ENCODE measurements at regions not wholly inside any gene's neighbourhood (a gene's known extent, or its start where the extent isn't known, plus 50 kb on each side); places are given as distances from the start of the nearest gene placed in this dataset.

DNA sequence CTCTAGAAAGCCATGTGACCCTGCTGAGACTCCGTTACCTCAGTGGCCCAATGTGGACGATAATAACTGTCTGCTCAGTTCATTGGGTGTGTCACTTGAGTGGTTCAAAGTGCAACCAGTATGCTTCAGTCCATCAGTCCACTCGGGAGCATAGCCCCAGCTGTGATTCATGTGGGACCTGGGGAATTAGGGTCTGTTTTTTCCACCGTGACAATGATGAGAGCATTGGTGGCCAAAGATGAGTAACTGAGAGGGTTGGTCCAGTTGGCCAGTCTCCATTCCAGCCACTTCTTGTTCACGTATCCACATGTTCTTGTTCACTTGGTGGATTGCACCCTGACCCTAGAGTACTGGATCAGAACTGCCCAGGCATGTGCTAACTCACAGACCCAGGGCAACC lies 403.6 kb downstream of the CD83 start:
- TF ChIP-seq, protein P1, sequence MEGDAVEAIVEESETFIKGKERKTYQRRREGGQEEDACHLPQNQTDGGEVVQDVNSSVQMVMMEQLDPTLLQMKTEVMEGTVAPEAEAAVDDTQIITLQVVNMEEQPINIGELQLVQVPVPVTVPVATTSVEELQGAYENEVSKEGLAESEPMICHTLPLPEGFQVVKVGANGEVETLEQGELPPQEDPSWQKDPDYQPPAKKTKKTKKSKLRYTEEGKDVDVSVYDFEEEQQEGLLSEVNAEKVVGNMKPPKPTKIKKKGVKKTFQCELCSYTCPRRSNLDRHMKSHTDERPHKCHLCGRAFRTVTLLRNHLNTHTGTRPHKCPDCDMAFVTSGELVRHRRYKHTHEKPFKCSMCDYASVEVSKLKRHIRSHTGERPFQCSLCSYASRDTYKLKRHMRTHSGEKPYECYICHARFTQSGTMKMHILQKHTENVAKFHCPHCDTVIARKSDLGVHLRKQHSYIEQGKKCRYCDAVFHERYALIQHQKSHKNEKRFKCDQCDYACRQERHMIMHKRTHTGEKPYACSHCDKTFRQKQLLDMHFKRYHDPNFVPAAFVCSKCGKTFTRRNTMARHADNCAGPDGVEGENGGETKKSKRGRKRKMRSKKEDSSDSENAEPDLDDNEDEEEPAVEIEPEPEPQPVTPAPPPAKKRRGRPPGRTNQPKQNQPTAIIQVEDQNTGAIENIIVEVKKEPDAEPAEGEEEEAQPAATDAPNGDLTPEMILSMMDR (IDR thresholded peaks at IDR 0.05), result no peak
- TF ChIP-seq JUN (CRISPR knock-in tag; IDR thresholded peaks at IDR 0.05) (no peak), KAT7 (CRISPR knock-in tag; IDR thresholded peaks at IDR 0.05; ENCODE audit: borderline replicate concordance) (no peak)
- TF ChIP-seq, protein P2, sequence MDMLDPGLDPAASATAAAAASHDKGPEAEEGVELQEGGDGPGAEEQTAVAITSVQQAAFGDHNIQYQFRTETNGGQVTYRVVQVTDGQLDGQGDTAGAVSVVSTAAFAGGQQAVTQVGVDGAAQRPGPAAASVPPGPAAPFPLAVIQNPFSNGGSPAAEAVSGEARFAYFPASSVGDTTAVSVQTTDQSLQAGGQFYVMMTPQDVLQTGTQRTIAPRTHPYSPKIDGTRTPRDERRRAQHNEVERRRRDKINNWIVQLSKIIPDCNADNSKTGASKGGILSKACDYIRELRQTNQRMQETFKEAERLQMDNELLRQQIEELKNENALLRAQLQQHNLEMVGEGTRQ (CRISPR knock-in tag; IDR thresholded peaks at IDR 0.05), result no peak
- TF ChIP-seq, protein P3, sequence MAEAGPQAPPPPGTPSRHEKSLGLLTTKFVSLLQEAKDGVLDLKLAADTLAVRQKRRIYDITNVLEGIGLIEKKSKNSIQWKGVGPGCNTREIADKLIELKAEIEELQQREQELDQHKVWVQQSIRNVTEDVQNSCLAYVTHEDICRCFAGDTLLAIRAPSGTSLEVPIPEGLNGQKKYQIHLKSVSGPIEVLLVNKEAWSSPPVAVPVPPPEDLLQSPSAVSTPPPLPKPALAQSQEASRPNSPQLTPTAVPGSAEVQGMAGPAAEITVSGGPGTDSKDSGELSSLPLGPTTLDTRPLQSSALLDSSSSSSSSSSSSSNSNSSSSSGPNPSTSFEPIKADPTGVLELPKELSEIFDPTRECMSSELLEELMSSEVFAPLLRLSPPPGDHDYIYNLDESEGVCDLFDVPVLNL (CRISPR knock-in tag; IDR thresholded peaks at IDR 0.05; ENCODE audit: borderline replicate concordance, low read depth), result no peak
